ENCODE measurements at regions not wholly inside any gene's neighbourhood (a gene's known extent, or its start where the extent isn't known, plus 50 kb on each side); places are given as distances from the start of the nearest gene placed in this dataset.

GRCh38 chr4:103853146-103853545 lies 133.4 kb upstream of the TACR3 start:
- TF ChIP-seq CTCF (IDR thresholded peaks at IDR 0.05; ENCODE audit: insufficient read depth, low read depth, low read length): no peak
- no peak for TF ChIP-seq EZH2 (IDR thresholded peaks at IDR 0.05; ENCODE audit: insufficient read depth, low read length)
- no peak overlapping the region for H3K27ac Mint-ChIP-seq (ENCODE audit: unreplicated experiment)
- H3K4me3 Mint-ChIP-seq (ENCODE audit: unreplicated experiment): no peak overlapping the region
- H3K79me2 ChIP-seq (ENCODE audit: insufficient read depth, low read length): no peaks in the 10 kb centered on the region
- no peaks in the 10 kb centered on the region for H3K36me3 Mint-ChIP-seq (ENCODE audit: low read depth, unreplicated experiment)
- no peaks in the 10 kb centered on the region for H3K36me3 ChIP-seq (ENCODE audit: insufficient read depth, low read length)
- no peak overlapping the region for H3K27ac ChIP-seq (ENCODE audit: low read depth, low read length)
- H3K27me3 ChIP-seq (ENCODE audit: insufficient read depth, low read length): no peaks in the 10 kb centered on the region
- H3K4me1 ChIP-seq (ENCODE audit: insufficient read depth, low read length): no peaks in the 10 kb centered on the region
- no peak overlapping the region for H3K4me2 ChIP-seq (ENCODE audit: low read length)
- no peak overlapping the region for H2AFZ ChIP-seq (ENCODE audit: low read depth, low read length)
- no peaks in the 10 kb centered on the region for H3K4me1 Mint-ChIP-seq (ENCODE audit: low read depth, unreplicated experiment)
- H4K20me1 ChIP-seq (ENCODE audit: insufficient read depth, low read length): no peaks in the 10 kb centered on the region
- no peak overlapping the region for H3K9ac ChIP-seq (ENCODE audit: low read length)
- no peak for FAIRE-seq
- no peaks in the 10 kb centered on the region for H3K9me3 ChIP-seq (ENCODE audit: insufficient read depth, low read depth, low read length)
- no peak for DNase-seq (ENCODE audit: low read depth)
- peaks cover 4% of the 10 kb centered on the region for H3K9me3 Mint-ChIP-seq (ENCODE audit: unreplicated experiment)
- H3K4me3 ChIP-seq (ENCODE audit: insufficient read depth, low read depth, low read length): no peak overlapping the region
- no peaks in the 10 kb centered on the region for H3K27me3 Mint-ChIP-seq (ENCODE audit: low read depth, unreplicated experiment)

- Histone ChIP-seq H2AFZ (ENCODE audit: low read depth, low read length) (no peak overlapping the region), H3K4me2 (ENCODE audit: low read length) (no peak overlapping the region), H3K36me3 (ENCODE audit: insufficient read depth, low read length) (no peaks in the 10 kb centered on the region), H3K27ac (ENCODE audit: low read depth, low read length) (no peak overlapping the region), H3K9ac (ENCODE audit: low read length) (no peak overlapping the region), H4K20me1 (ENCODE audit: insufficient read depth, low read length) (no peaks in the 10 kb centered on the region), H3K4me3 (ENCODE audit: insufficient read depth, low read depth, low read length) (no peak overlapping the region), H3K4me1 (ENCODE audit: insufficient read depth, low read length) (no peaks in the 10 kb centered on the region), H3K79me2 (ENCODE audit: insufficient read depth, low read length) (no peaks in the 10 kb centered on the region), H3K9me3 (ENCODE audit: insufficient read depth, low read depth, low read length) (no peaks in the 10 kb centered on the region), H3K27me3 (ENCODE audit: insufficient read depth, low read length) (no peaks in the 10 kb centered on the region)
- Mint-ChIP-seq H3K27ac (ENCODE audit: unreplicated experiment) (no peak overlapping the region), H3K4me1 (ENCODE audit: low read depth, unreplicated experiment) (no peaks in the 10 kb centered on the region), H3K9me3 (ENCODE audit: unreplicated experiment) (peaks cover 11% of the 10 kb centered on the region), H3K36me3 (ENCODE audit: low read depth, unreplicated experiment) (no peaks in the 10 kb centered on the region), H3K27me3 (ENCODE audit: low read depth, unreplicated experiment) (no peaks in the 10 kb centered on the region), H3K4me3 (ENCODE audit: unreplicated experiment) (no peak overlapping the region)
- no peak for FAIRE-seq
- TF ChIP-seq CTCF (IDR thresholded peaks at IDR 0.05; ENCODE audit: insufficient read depth, low read depth, low read length) (no peak), EZH2 (IDR thresholded peaks at IDR 0.05; ENCODE audit: insufficient read depth, low read length) (no peak)
- DNase-seq (ENCODE audit: low read depth): no peak
These were observed 125.3 kb upstream of the TACR3 start for GRCh38 chr4:103845075-103845474.

GRCh38 chr4:103842637-103843239 lies 123.0 kb upstream of the TACR3 start:
- no peaks in the 10 kb centered on the region for H3K36me3 Mint-ChIP-seq (ENCODE audit: low read depth, unreplicated experiment)
- no peaks in the 10 kb centered on the region for H3K4me1 ChIP-seq (ENCODE audit: insufficient read depth, low read length)

More at GRCh38 chr4:103842637-103843239, 123.0 kb upstream of the TACR3 start:
- Histone ChIP-seq H3K4me3 (ENCODE audit: insufficient read depth, low read depth, low read length) (no peak overlapping the region), H3K27me3 (ENCODE audit: insufficient read depth, low read length) (no peaks in the 10 kb centered on the region), H3K27ac (ENCODE audit: low read depth, low read length) (no peak overlapping the region), H3K79me2 (ENCODE audit: insufficient read depth, low read length) (no peaks in the 10 kb centered on the region), H3K9me3 (ENCODE audit: insufficient read depth, low read depth, low read length) (no peaks in the 10 kb centered on the region), H4K20me1 (ENCODE audit: insufficient read depth, low read length) (no peaks in the 10 kb centered on the region), H3K9ac (ENCODE audit: low read length) (no peak overlapping the region), H3K4me2 (ENCODE audit: low read length) (no peak overlapping the region), H3K36me3 (ENCODE audit: insufficient read depth, low read length) (no peaks in the 10 kb centered on the region), H2AFZ (ENCODE audit: low read depth, low read length) (no peak overlapping the region)
- no peak for FAIRE-seq
- Mint-ChIP-seq H3K4me1 (ENCODE audit: low read depth, unreplicated experiment) (no peaks in the 10 kb centered on the region), H3K9me3 (ENCODE audit: unreplicated experiment) (peaks cover 7% of the 10 kb centered on the region), H3K27ac (ENCODE audit: unreplicated experiment) (no peak overlapping the region), H3K27me3 (ENCODE audit: low read depth, unreplicated experiment) (no peaks in the 10 kb centered on the region), H3K4me3 (ENCODE audit: unreplicated experiment) (no peak overlapping the region)
- DNase-seq (ENCODE audit: low read depth): no peak
- no peak for TF ChIP-seq CTCF (IDR thresholded peaks at IDR 0.05; ENCODE audit: insufficient read depth, low read depth, low read length)
- TF ChIP-seq EZH2 (IDR thresholded peaks at IDR 0.05; ENCODE audit: insufficient read depth, low read length): no peak
